Stomach (tissue), 8 donors: ENCODE measurements at regions not wholly inside any gene's neighbourhood (a gene's known extent, or its start where the extent isn't known, plus 50 kb on each side); places are given as distances from the start of the nearest gene placed in this dataset.

Experiments used
- DNase-seq, 2 donors: peaks; one replicate each; pipeline versions ENCODE4 v3.0.0 to v3.0.0-alpha.2; 2013 to 2019
- H3K27ac ChIP-seq, 5 donors: fragments of 200-600 bp in 4 of 5; sonication (generic) in 4 of 5; one replicate each; pipeline ENCODE4 v1.5.1; 2013 to 2019; ENCODE audit warnings: mild to moderate bottlenecking in 1 of 5, moderate library complexity in 1 of 5
- H3K27me3 ChIP-seq, 3 donors: fragments of 200-600 bp; sonication (generic); one replicate each; pipeline ENCODE4 v1.5.1; 2017 to 2019; ENCODE audit warnings: mixed run types in 1 of 3
- H3K36me3 ChIP-seq, 4 donors: fragments of 200-600 bp; sonication (generic); 1 replicate in 3 of 4; 2 replicates in 1 of 4; pipeline ENCODE4 v1.5.1; 2016 to 2019
- H3K4me1 ChIP-seq, 4 donors: fragments of 200-600 bp; sonication (generic); one replicate each; pipeline ENCODE4 v1.5.1; 2016 to 2019
- H3K4me3 ChIP-seq, 4 donors: fragments of 200-600 bp; sonication (generic) in 3 of 4; one replicate each; pipeline ENCODE4 v1.5.1; 2016 to 2019; ENCODE audit warnings: mild to moderate bottlenecking in 1 of 4
- H3K9me3 ChIP-seq, 4 donors: fragments of 200-600 bp; sonication (generic); one replicate each; pipeline ENCODE4 v1.5.1; 2016 to 2019
- CTCF ChIP-seq, 7 experiments: fragments of 450-650 bp in 4 of 7; fragments of 200-600 bp in 3 of 7; sonication (generic) in 3 of 7; IDR thresholded peaks; one replicate each; pipeline ENCODE4 v1.5.1; 2016 to 2019; ENCODE audit warnings: antibody characterized with exemption in 7 of 7, control low read depth in 2 of 7, mild to moderate bottlenecking in 1 of 7
- EP300 ChIP-seq: sonication (generic); formaldehyde crosslinking; IDR thresholded peaks from one replicate; pipeline ENCODE4 v1.6.1; 2017; ENCODE audit warnings: antibody characterized with exemption
- POLR2A ChIP-seq, 4 donors: fragments of 450-650 bp; IDR thresholded peaks; one replicate each; pipeline ENCODE4 v1.6.1; 2016; ENCODE audit warnings: antibody characterized with exemption in 4 of 4, control low read depth in 2 of 4, mild to moderate bottlenecking in 1 of 4, moderate library complexity in 1 of 4
- POLR2AphosphoS5 ChIP-seq, 3 donors: sonication (generic); formaldehyde crosslinking; IDR thresholded peaks; one replicate each; pipeline ENCODE4 v1.6.1; 2016; ENCODE audit warnings: antibody characterized with exemption in 3 of 3
- WGBS, 5 donors: extraction: QIAGEN DNeasy Blood & Tissue Kit in 3 of 5; methylation state at CpG; one replicate each; pipeline versions ENCODE4 v1.1.5 to v1.1.7; 2013 to 2018; 5-methylcytosine and 5-hydroxymethylcytosine counted together
- intact Hi-C: fragments of 100-400 bp; cut with DNase I; formaldehyde crosslinking; loops from one replicate; pipeline ENCODE4 v1.15.1; 2023; ENCODE audit warnings: low total_unique reads
- donor health status: healthy with polysubstance abuse.
- donor health status: Bipolar disorder and iron deficiency.
- donor health status: healthy.

GRCh38 chr4:10962246-10962645, 277.7 kb upstream of the CLNK start:
- 49 to 54% (median 50%) methylated on average over 1 of the region's 1 CpG for WGBS, 5 donors
- Histone ChIP-seq H3K27me3 (no peaks in the 10 kb centered on the region), H3K27ac (no peak overlapping the region)

GRCh38 chr4:10960389-10960788, 275.8 kb upstream of the CLNK start:
- 56 to 68% (median 62%) methylated on average over 5 of the region's 5 CpGs for WGBS, 5 donors
- H3K9me3 ChIP-seq: no peaks in the 10 kb centered on the region
- no peaks in the 10 kb centered on the region for H3K27me3 ChIP-seq
- H3K4me1 ChIP-seq: peaks cover 0 to 4% (median 0%) of the 10 kb centered on the region in 4 donors
- no peak for DNase-seq
- TF ChIP-seq POLR2AphosphoS5 (IDR thresholded peaks at IDR 0.05) (no peak), CTCF (IDR thresholded peaks at IDR 0.05) (no peak), EP300 (no peak), POLR2A (IDR thresholded peaks at IDR 0.05) (no peak)
- intact Hi-C loops: no loop called here
- H3K4me3 ChIP-seq: no peak overlapping the region
- H3K36me3 ChIP-seq: no peaks in the 10 kb centered on the region
- H3K27ac ChIP-seq: no peak overlapping the region

More at GRCh38 chr4:10962246-10962645, 277.7 kb upstream of the CLNK start:
- intact Hi-C loops: no loop called here
- H3K9me3 ChIP-seq: no peaks in the 10 kb centered on the region
- H3K4me3 ChIP-seq: no peak overlapping the region
- peaks cover 0 to 4% (median 0%) of the 10 kb centered on the region in 4 donors for H3K4me1 ChIP-seq
- DNase-seq: no peak
- TF ChIP-seq POLR2A (IDR thresholded peaks at IDR 0.05): no peak
- TF ChIP-seq EP300: no peak
- no peak for TF ChIP-seq POLR2AphosphoS5 (IDR thresholded peaks at IDR 0.05)
- TF ChIP-seq CTCF (IDR thresholded peaks at IDR 0.05): no peak
- H3K36me3 ChIP-seq: no peaks in the 10 kb centered on the region

- Histone ChIP-seq H3K4me3 (no peak overlapping the region), H3K27me3 (no peaks in the 10 kb centered on the region), H3K27ac (no peak overlapping the region), H3K4me1 (peaks cover 0 to 4% (median 0%) of the 10 kb centered on the region in 4 donors), H3K36me3 (no peaks in the 10 kb centered on the region), H3K9me3 (no peaks in the 10 kb centered on the region)
- DNase-seq: peak in 1 of 2 donors; percentile 59
- no peak for TF ChIP-seq CTCF (IDR thresholded peaks at IDR 0.05)
- no peak for TF ChIP-seq POLR2AphosphoS5 (IDR thresholded peaks at IDR 0.05)
- no peak for TF ChIP-seq EP300
- no peak for TF ChIP-seq POLR2A (IDR thresholded peaks at IDR 0.05)
- 41 to 69% (median 65%) methylated on average over 1 of the region's 1 CpG for WGBS, 5 donors
- intact Hi-C loops: no loop called here
These were observed 275.0 kb upstream of the CLNK start for GRCh38 chr4:10959586-10959985.

GRCh38 chr4:10958226-10958856, 273.8 kb upstream of the CLNK start:
- no peak overlapping the region for H3K4me3 ChIP-seq
- peaks cover 0 to 4% (median 0%) of the 10 kb centered on the region in 4 donors for H3K4me1 ChIP-seq
- 59 to 71% (median 65%) methylated on average over 5 of the region's 5 CpGs for WGBS, 5 donors
- intact Hi-C loops: no loop called here
- no peaks in the 10 kb centered on the region for H3K27me3 ChIP-seq
- no peaks in the 10 kb centered on the region for H3K9me3 ChIP-seq
- H3K36me3 ChIP-seq: no peaks in the 10 kb centered on the region
- H3K27ac ChIP-seq: no peak overlapping the region
- no peak for TF ChIP-seq CTCF (IDR thresholded peaks at IDR 0.05)
- TF ChIP-seq POLR2AphosphoS5 (IDR thresholded peaks at IDR 0.05): no peak
- no peak for TF ChIP-seq EP300
- TF ChIP-seq POLR2A (IDR thresholded peaks at IDR 0.05): no peak
- DNase-seq: no peak
